ENCODE measurements at regions not wholly inside any gene's neighbourhood (a gene's known extent, or its start where the extent isn't known, plus 50 kb on each side); places are given as distances from the start of the nearest gene placed in this dataset.
"Not testable (repeated sequence)": the region's sequence is repeated elsewhere in the genome, so short reads cannot be mapped to it uniquely, and the experiment has no call there.

DNA sequence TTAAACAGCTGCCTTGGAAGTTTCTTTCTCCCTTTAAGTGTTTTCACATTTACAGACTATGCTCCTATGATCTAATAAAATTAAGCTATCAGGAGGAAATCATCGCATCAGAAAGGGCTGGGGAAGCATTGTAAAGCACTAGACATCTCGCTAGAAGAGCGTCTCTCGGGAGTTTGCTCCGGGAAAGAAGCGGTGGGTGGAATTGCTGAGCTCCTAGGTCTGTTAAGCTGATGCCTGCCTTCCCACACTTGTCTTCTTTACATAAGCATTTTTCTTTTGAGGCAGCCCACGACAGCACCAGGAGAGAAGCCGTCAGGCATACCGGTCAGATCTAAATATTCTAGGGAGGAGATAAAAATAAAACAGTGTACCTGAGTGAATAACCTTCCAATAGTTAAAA, 541.7 kb upstream of the TUSC1 start:
- TF ChIP-seq, protein P1, sequence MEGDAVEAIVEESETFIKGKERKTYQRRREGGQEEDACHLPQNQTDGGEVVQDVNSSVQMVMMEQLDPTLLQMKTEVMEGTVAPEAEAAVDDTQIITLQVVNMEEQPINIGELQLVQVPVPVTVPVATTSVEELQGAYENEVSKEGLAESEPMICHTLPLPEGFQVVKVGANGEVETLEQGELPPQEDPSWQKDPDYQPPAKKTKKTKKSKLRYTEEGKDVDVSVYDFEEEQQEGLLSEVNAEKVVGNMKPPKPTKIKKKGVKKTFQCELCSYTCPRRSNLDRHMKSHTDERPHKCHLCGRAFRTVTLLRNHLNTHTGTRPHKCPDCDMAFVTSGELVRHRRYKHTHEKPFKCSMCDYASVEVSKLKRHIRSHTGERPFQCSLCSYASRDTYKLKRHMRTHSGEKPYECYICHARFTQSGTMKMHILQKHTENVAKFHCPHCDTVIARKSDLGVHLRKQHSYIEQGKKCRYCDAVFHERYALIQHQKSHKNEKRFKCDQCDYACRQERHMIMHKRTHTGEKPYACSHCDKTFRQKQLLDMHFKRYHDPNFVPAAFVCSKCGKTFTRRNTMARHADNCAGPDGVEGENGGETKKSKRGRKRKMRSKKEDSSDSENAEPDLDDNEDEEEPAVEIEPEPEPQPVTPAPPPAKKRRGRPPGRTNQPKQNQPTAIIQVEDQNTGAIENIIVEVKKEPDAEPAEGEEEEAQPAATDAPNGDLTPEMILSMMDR (IDR thresholded peaks at IDR 0.05) = no peak
- no peak overlapping the region for H3K27ac ChIP-seq
- no peaks in the 10 kb centered on the region for H3K4me1 ChIP-seq
- no peaks in the 10 kb centered on the region for H3K36me3 ChIP-seq
- H3K27me3 ChIP-seq = no peaks in the 10 kb centered on the region
- intact Hi-C loops (cut with DNase I) = no loop called here
- no peak overlapping the region for H3K4me3 ChIP-seq
- ATAC-seq (no peak), DNase-seq (no peak)
- 62 to 63% methylated on average over 9 of the region's 9 CpGs for WGBS, 2 donors
- peaks cover 0 to 23% (median 0%) of the 10 kb centered on the region in 11 donors for H3K9me3 ChIP-seq

DNA sequence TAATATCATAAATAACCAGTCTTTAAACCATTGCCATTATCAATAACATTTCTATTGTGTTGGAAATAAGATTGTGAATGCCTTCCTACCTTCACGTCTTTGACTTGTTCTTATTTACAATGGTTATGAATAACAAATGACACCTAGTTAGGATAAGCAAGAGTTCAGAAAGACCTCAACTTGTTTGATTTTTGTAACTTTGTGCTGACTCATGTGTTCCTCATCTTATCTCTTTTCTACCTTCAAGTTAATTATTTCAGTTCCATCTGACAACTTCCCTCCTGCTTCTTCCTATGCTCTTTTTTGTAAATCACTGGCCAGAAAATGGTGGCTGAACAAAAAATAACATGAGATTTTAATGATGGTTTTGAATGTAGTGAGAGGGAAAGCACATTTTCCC, 538.5 kb upstream of the TUSC1 start:
- H3K9me3 ChIP-seq = peaks cover 0 to 27% (median 0%) of the 10 kb centered on the region in 11 donors
- no peaks in the 10 kb centered on the region for H3K27me3 ChIP-seq
- TF ChIP-seq, protein P1 (IDR thresholded peaks at IDR 0.05) = no peak
- no peak overlapping the region for H3K4me3 ChIP-seq
- H3K36me3 ChIP-seq = no peaks in the 10 kb centered on the region
- intact Hi-C loops (cut with DNase I) = no loop called here
- no peak for DNase-seq
- no peaks in the 10 kb centered on the region for H3K4me1 ChIP-seq
- H3K27ac ChIP-seq = no peak overlapping the region
- ATAC-seq = no peak
- WGBS, 2 donors = 74 to 92% methylated on average over 1 of the region's 1 CpG

DNA sequence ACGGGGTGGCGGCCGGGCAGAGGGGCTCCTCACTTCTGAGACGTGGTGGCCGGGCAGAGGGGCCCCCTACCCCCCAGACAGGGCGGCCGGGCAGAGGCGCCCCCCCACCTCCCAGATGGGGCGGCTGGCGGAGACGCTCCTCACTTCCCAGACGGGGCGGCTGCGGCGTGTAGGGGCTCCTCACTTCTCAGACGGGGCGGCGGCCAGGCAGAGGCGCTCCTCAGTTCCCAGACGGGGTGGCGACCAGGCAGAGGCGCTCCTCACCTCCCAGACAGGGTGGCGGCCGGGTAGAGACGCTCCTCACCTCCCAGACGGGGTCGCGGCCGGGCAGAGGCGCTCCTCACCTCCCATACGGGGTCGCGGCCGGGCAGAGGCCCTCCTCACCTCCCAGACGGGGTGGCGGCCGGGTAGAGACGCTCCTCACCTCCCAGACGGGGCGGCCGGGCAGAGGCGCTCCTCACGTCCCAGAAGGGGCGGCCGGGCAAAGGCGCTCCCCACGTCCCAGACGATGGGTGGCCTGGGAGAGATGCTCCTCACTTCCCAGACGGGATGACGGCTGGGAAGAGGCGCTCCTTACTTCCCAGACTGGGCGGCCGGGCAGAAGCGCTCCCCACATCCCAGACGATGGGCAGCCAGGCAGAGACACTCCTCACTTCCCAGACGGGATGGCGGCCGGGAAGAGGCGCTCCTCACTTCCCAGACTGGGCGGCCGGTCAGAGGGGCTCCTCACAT, 536.6 kb upstream of the TUSC1 start:
- H3K4me3 ChIP-seq; DNase-seq; H3K36me3 ChIP-seq; ATAC-seq; H3K4me1 ChIP-seq; H3K27me3 ChIP-seq; intact Hi-C loops (cut with DNase I); H3K27ac ChIP-seq: not testable (repeated sequence)
- WGBS, 2 donors = 95 to 96% methylated on average over 50 to 61 of the region's 61 CpGs
- H3K9me3 ChIP-seq = peaks cover 0 to 23% (median 0%) of the 10 kb centered on the region in 11 donors

DNA sequence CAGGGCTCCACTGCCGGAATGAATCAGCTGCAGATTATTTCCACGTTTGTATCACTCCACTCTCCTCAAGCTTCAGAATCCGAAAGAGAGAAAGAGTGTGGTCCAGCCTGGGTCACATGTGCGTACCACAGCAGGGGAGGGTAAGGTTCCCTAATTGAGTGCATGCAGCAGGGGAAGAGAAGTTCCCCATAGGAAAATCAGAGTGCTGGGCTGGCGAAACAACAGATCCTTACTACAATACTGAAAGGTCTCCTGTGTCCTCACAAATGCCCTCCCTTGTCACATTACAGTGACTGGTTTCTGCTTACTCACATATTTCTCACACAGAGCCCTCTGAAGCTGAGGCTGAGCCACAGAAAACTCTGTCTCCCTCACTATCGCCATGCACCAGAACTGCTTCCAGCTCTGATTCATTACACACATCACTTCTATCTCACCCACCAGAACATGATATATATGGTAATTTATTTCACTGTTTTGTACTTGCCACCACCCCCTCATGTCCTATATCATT, 532.2 kb upstream of the TUSC1 start:
- DNase-seq = no peak
- TF ChIP-seq, protein P1 (IDR thresholded peaks at IDR 0.05) = no peak
- Histone ChIP-seq H3K36me3 (no peaks in the 10 kb centered on the region), H3K4me3 (peak overlapping the region in 1 of 10 donors; percentile 1), H3K27me3 (no peaks in the 10 kb centered on the region), H3K27ac (no peak overlapping the region), H3K9me3 (peaks cover 0 to 6% (median 0%) of the 10 kb centered on the region in 11 donors), H3K4me1 (no peaks in the 10 kb centered on the region)
- 45 to 55% methylated on average over 6 of the region's 6 CpGs for WGBS, 2 donors
- intact Hi-C loops (cut with DNase I) = no loop called here
- ATAC-seq = peak in 1 of 8 donors; percentile 49

DNA sequence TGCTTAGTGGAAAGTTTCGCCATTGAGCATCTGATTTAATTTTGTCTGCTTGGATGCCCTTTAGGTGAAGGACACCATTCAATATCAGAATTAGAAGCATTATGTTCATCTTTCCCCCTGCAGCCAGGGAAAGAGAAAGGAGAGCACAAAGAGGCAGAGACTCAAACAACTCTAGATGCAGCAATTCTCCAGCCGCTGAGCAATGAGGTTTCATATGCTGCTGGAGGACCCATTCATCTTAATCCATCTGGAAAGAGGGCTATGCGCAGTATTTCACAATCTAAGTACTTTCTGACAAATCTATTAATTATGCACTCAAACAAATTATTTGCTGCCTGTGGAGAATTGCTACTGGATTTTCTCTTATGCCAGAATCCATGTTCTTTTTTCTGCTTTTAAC, 527.0 kb upstream of the TUSC1 start:
- no peaks in the 10 kb centered on the region for H3K36me3 ChIP-seq
- TF ChIP-seq, protein P1 (IDR thresholded peaks at IDR 0.05) = no peak
- H3K4me1 ChIP-seq = no peaks in the 10 kb centered on the region
- no peak for DNase-seq
- H3K27me3 ChIP-seq = no peaks in the 10 kb centered on the region
- intact Hi-C loops (cut with DNase I) = no loop called here
- no peak overlapping the region for H3K27ac ChIP-seq
- WGBS, 2 donors = 91 to 94% methylated on average over 3 of the region's 3 CpGs
- H3K9me3 ChIP-seq = peaks cover 0 to 5% (median 0%) of the 10 kb centered on the region in 11 donors
- no peak for ATAC-seq
- no peak overlapping the region for H3K4me3 ChIP-seq
